IMR-90 (cell line): ENCODE measurements at regions not wholly inside any gene's neighbourhood (a gene's known extent, or its start where the extent isn't known, plus 50 kb on each side); places are given as distances from the start of the nearest gene placed in this dataset.

Experiments used
- ATAC-seq: fragments of 200-7000 bp; cut with Tn5 transposase; 2 replicates; pipeline ENCODE4 v1.9.1; 2020; ENCODE audit warnings: low read depth, mild to moderate bottlenecking, moderate library complexity
- BruUV-seq: library from RNA; stranded (reverse); fragments of 400-500 nt; replicated peaks from 2 replicates; lab custom pipeline; 2021; lab: Mats Ljungman, UMichigan
- CTCF ChIA-PET: fragments of 300-600 bp; formaldehyde crosslinking; extraction: SDS; loops from one replicate; lab custom pipeline; 2021; ENCODE audit warnings: antibody characterized with exemption; lab: Yijun Ruan, JAX
- POLR2A ChIA-PET: fragments of 300-600 bp; sonication (Branson Sonifier 250); formaldehyde crosslinking; loops from one replicate; lab custom pipeline; 2022; ENCODE audit warnings: antibody characterized with exemption; ENCODE audit not compliant: unreplicated experiment; lab: Charles Lee
- DNase-seq: peaks from one replicate; pipeline ENCODE4 v3.0.0; 2013
- H2AFZ ChIP-seq: replicated peaks from 2 replicates; pipeline ENCODE3; 2013; ENCODE audit warnings: low read length, mild to moderate bottlenecking; ENCODE audit not compliant: poor library complexity
- H2AK5ac ChIP-seq: 2 replicates; pipeline ENCODE4 v1.6.1; 2013; ENCODE audit warnings: low read depth, low read length, inconsistent platforms
- H2AK9ac ChIP-seq: replicated peaks from 2 replicates; pipeline ENCODE3; 2013; ENCODE audit warnings: mild to moderate bottlenecking, low read depth, low read length, moderate library complexity; ENCODE audit not compliant: poor library complexity
- H2BK120ac ChIP-seq: 2 replicates; pipeline ENCODE4 v1.6.1; 2013; ENCODE audit warnings: low read depth, low read length, inconsistent platforms
- H2BK15ac ChIP-seq: 3 replicates; pipeline ENCODE4 v1.6.1; 2013; ENCODE audit warnings: low read depth, low read length, inconsistent platforms
- H2BK20ac ChIP-seq: 2 replicates; pipeline ENCODE4 v1.6.1; 2013; ENCODE audit warnings: low read depth, mild to moderate bottlenecking, inconsistent platforms, low read length, moderate library complexity
- H2BK5ac ChIP-seq: 2 replicates; pipeline ENCODE4 v1.6.1; 2013; ENCODE audit warnings: mild to moderate bottlenecking, low read depth, low read length, inconsistent platforms; ENCODE audit not compliant: poor library complexity, severe bottlenecking
- H3K14ac ChIP-seq: replicated peaks from 2 replicates; pipeline ENCODE4 v1.6.1; 2013; ENCODE audit warnings: low read depth, low read length, inconsistent platforms
- H3K18ac ChIP-seq: 2 replicates; pipeline ENCODE4 v1.6.1; 2013; ENCODE audit warnings: low read depth, low read length, control low read depth
- H3K23ac ChIP-seq: 2 replicates; pipeline ENCODE4 v1.6.1; 2013; ENCODE audit warnings: low read depth, low read length, inconsistent platforms
- H3K27ac ChIP-seq: 2 replicates; pipeline ENCODE4 v1.5.1; 2013; ENCODE audit warnings: mild to moderate bottlenecking, control low read depth, low read length; ENCODE audit not compliant: insufficient read depth
- H3K27me3 ChIP-seq: 2 replicates; pipeline ENCODE4 v1.6.1; 2013; ENCODE audit warnings: low read length; ENCODE audit not compliant: control insufficient read depth, insufficient read depth
- H3K36me3 ChIP-seq: 2 replicates; pipeline ENCODE4 v1.6.1; 2013; ENCODE audit warnings: low read length, mixed read lengths; ENCODE audit not compliant: control insufficient read depth, insufficient read depth
- H3K4ac ChIP-seq: 2 replicates; pipeline ENCODE4 v1.6.1; 2013; ENCODE audit warnings: low read depth, low read length, inconsistent platforms
- H3K4me1 ChIP-seq: 2 replicates; pipeline ENCODE4 v1.6.1; 2013; ENCODE audit warnings: low read length, mixed read lengths; ENCODE audit not compliant: control insufficient read depth, insufficient read depth
- H3K4me2 ChIP-seq: 2 replicates; pipeline ENCODE4 v1.6.1; 2013; ENCODE audit warnings: low read depth, mild to moderate bottlenecking, control low read depth, low read length, moderate library complexity
- H3K4me3 ChIP-seq: 2 replicates; pipeline ENCODE4 v1.5.1; 2013; ENCODE audit warnings: low read depth, mild to moderate bottlenecking, control low read depth, low read length, moderate library complexity; ENCODE audit not compliant: insufficient read depth
- H3K56ac ChIP-seq: 2 replicates; pipeline ENCODE4 v1.6.1; 2013; ENCODE audit warnings: low read length, inconsistent platforms; ENCODE audit not compliant: insufficient read depth; ENCODE audit errors: extremely low read depth
- H3K79me1 ChIP-seq, 2 experiments: 2 replicates each; pipeline ENCODE4 v1.6.1; 2013; ENCODE audit warnings: low read length in 2 of 2, inconsistent platforms in 1 of 2, low read depth in 1 of 2
- H3K9ac ChIP-seq: 2 replicates; pipeline ENCODE4 v1.6.1; 2013; ENCODE audit warnings: low read depth, low read length, control low read depth
- H3K9me1 ChIP-seq: 2 replicates; pipeline ENCODE4 v1.6.1; 2013; ENCODE audit warnings: low read length, inconsistent platforms; ENCODE audit not compliant: insufficient read depth
- H3K9me3 ChIP-seq: 2 replicates; pipeline ENCODE4 v1.6.1; 2013; ENCODE audit warnings: low read length; ENCODE audit not compliant: control insufficient read depth, insufficient read depth
- H4K20me1 ChIP-seq: 2 replicates; pipeline ENCODE4 v1.6.1; 2013; ENCODE audit warnings: low read length, inconsistent platforms; ENCODE audit not compliant: insufficient read depth
- H4K5ac ChIP-seq: 2 replicates; pipeline ENCODE4 v1.6.1; 2013; ENCODE audit warnings: mild to moderate bottlenecking, low read depth, low read length, control low read depth
- H4K8ac ChIP-seq, 2 experiments: 2 replicates each; pipeline ENCODE4 v1.6.1; 2013; ENCODE audit warnings: low read depth in 2 of 2, low read length in 2 of 2, control low read depth in 1 of 2, inconsistent platforms in 1 of 2
- H4K91ac ChIP-seq: 2 replicates; pipeline ENCODE4 v1.6.1; 2013; ENCODE audit warnings: low read depth, low read length, inconsistent platforms; ENCODE audit not compliant: insufficient read depth
- BHLHE40 ChIP-seq: fragments of 150-350 bp; IDR thresholded peaks from 2 replicates; pipeline ENCODE4 v1.6.1; 2016; ENCODE audit warnings: mild to moderate bottlenecking, low read depth, low read length
- CEBPB ChIP-seq: IDR thresholded peaks from 2 replicates; pipeline ENCODE4 v1.6.1; 2012; ENCODE audit warnings: low read depth, low read length, improper control_type of control experiment
- CHD1 ChIP-seq: IDR thresholded peaks from 2 replicates; pipeline ENCODE4 v1.6.1; 2012; ENCODE audit warnings: low read depth, low read length, improper control_type of control experiment
- FOS ChIP-seq: fragments of 150-350 bp; IDR thresholded peaks from 2 replicates; pipeline ENCODE4 v1.6.1; 2016; ENCODE audit warnings: low read depth, low read length
- MAFK ChIP-seq: IDR thresholded peaks from 2 replicates; pipeline ENCODE4 v1.6.1; 2012; ENCODE audit warnings: low read depth, low read length, improper control_type of control experiment
- MAZ ChIP-seq: IDR thresholded peaks from 2 replicates; pipeline ENCODE4 v1.6.1; 2012; ENCODE audit warnings: low read depth, mild to moderate bottlenecking, low read length, improper control_type of control experiment, moderate library complexity, borderline replicate concordance
- MXI1 ChIP-seq: IDR thresholded peaks from 2 replicates; pipeline ENCODE4 v1.6.1; 2012; ENCODE audit warnings: low read depth, mild to moderate bottlenecking, low read length, moderate library complexity, borderline replicate concordance
- NFE2L2 ChIP-seq: fragments of 150-350 bp; IDR thresholded peaks from 2 replicates; pipeline ENCODE4 v1.6.1; 2016; ENCODE audit warnings: low read depth, mild to moderate bottlenecking, low read length
- POLR2A ChIP-seq: IDR thresholded peaks from 2 replicates; pipeline ENCODE4 v1.6.1; 2012; ENCODE audit warnings: mild to moderate bottlenecking, low read depth, low read length
- RAD21 ChIP-seq: IDR thresholded peaks from 2 replicates; pipeline ENCODE4 v1.6.1; 2012; ENCODE audit warnings: low read length, improper control_type of control experiment
- RCOR1 ChIP-seq: IDR thresholded peaks from 2 replicates; pipeline ENCODE4 v1.6.1; 2012; ENCODE audit warnings: mild to moderate bottlenecking, low read length, improper control_type of control experiment; ENCODE audit not compliant: insufficient replicate concordance
- RFX5 ChIP-seq: IDR thresholded peaks from 2 replicates; pipeline ENCODE4 v1.8.0; 2012; ENCODE audit warnings: low read depth, mild to moderate bottlenecking, low read length, moderate library complexity
- SMC3 ChIP-seq: fragments of 150-350 bp; IDR thresholded peaks from 2 replicates; pipeline ENCODE4 v1.6.1; 2016; ENCODE audit warnings: low read depth, mild to moderate bottlenecking, antibody characterized with exemption, low read length, moderate library complexity
- USF2 ChIP-seq: fragments of 150-350 bp; IDR thresholded peaks from 2 replicates; pipeline ENCODE4 v1.6.1; 2017; ENCODE audit warnings: mild to moderate bottlenecking, antibody characterized with exemption, low read length, low read depth
- WGBS, 2 experiments: methylation state at CpG; one replicate each; pipeline versions ENCODE4 v1.1.5 to v1.1.7; 2013; ENCODE audit warnings: missing lambda C conversion rate in 2 of 2; ENCODE audit not compliant: insufficient read length in 1 of 2; ENCODE audit errors: extremely low coverage in 2 of 2; 5-methylcytosine and 5-hydroxymethylcytosine counted together
- dilution Hi-C: fragments of 300-500 bp; cut with HindIII; formaldehyde crosslinking; loops from one replicate; pipeline ENCODE4 v1.14.3; 2018; ENCODE audit warnings: low sequenced_read_pairs; ENCODE audit not compliant: unreplicated experiment
- in situ Hi-C: fragments of 300-500 bp; cut with MboI; formaldehyde crosslinking; loops from 3 replicates; pipeline ENCODE4 v1.14.3; 2019; ENCODE audit warnings: low sequenced_read_pairs, inconsistent platforms, mixed read lengths
- intact Hi-C: fragments of 100-400 bp; cut with micrococcal nuclease; formaldehyde crosslinking; loops from 2 replicates; pipeline ENCODE4 v1.10.0; 2022
- TF ChIP-seq, protein P1 (sequence below): fragments of 150-350 bp; IDR thresholded peaks from 2 replicates; pipeline ENCODE4 v1.6.1; 2016; ENCODE audit warnings: low read depth, mild to moderate bottlenecking, low read length, moderate library complexity, borderline replicate concordance
- TF ChIP-seq, protein P2 (sequence below): conservative IDR thresholded peaks from 2 replicates; pipeline ENCODE4 v1.5.1; 2012; ENCODE audit warnings: mild to moderate bottlenecking, low read depth, low read length, improper control_type of control experiment

- Histone ChIP-seq H3K4ac (no peak overlapping the region), H2AK5ac (no peak overlapping the region), H3K36me3 (no peaks in the 10 kb centered on the region), H4K5ac (no peak overlapping the region), H3K4me3 (no peak overlapping the region), H4K8ac (no peak overlapping the region), H2AK9ac (no peak overlapping the region), H3K4me2 (no peak overlapping the region), H2BK20ac (no peak overlapping the region), H4K91ac (no peak overlapping the region), H2BK15ac (no peak overlapping the region), H3K18ac (no peak overlapping the region), H3K56ac (no peak overlapping the region), H3K23ac (no peak overlapping the region), H2AFZ (no peak overlapping the region), H3K27ac (no peak overlapping the region), H3K4me1 (no peaks in the 10 kb centered on the region), H2BK120ac (no peak overlapping the region), H3K9ac (no peak overlapping the region), H3K9me3 (no peaks in the 10 kb centered on the region), H3K79me1 (no peaks in the 10 kb centered on the region), H4K20me1 (no peaks in the 10 kb centered on the region), H3K9me1 (no peaks in the 10 kb centered on the region), H3K27me3 (no peaks in the 10 kb centered on the region), H2BK5ac (no peak overlapping the region), H3K14ac (no peak overlapping the region)
- dilution Hi-C loops, result no loop called here
- ATAC-seq (no peak), DNase-seq (no peak)
- in situ Hi-C loops, result no loop called here
- intact Hi-C loops, result no loop called here
- CTCF ChIA-PET, result interaction anchor here (0.9 kb wide), 1 partner anchor 13 kb away, joined by 4 read pairs; no protein-coding TSS in a partner anchor
- BruUV-seq, result no TSS peak
- TF ChIP-seq MXI1 (no peak), FOS (no peak), NFE2L2 (no peak), CEBPB (no peak), POLR2A (no peak), RFX5 (no peak), RCOR1 (no peak), BHLHE40 (no peak), RAD21 (no peak), SMC3 (no peak), MAZ (no peak), MAFK (no peak), CHD1 (no peak), USF2 (no peak)
- TF ChIP-seq, protein P1, sequence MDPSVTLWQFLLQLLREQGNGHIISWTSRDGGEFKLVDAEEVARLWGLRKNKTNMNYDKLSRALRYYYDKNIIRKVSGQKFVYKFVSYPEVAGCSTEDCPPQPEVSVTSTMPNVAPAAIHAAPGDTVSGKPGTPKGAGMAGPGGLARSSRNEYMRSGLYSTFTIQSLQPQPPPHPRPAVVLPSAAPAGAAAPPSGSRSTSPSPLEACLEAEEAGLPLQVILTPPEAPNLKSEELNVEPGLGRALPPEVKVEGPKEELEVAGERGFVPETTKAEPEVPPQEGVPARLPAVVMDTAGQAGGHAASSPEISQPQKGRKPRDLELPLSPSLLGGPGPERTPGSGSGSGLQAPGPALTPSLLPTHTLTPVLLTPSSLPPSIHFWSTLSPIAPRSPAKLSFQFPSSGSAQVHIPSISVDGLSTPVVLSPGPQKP, result no peak
- TF ChIP-seq, protein P2, sequence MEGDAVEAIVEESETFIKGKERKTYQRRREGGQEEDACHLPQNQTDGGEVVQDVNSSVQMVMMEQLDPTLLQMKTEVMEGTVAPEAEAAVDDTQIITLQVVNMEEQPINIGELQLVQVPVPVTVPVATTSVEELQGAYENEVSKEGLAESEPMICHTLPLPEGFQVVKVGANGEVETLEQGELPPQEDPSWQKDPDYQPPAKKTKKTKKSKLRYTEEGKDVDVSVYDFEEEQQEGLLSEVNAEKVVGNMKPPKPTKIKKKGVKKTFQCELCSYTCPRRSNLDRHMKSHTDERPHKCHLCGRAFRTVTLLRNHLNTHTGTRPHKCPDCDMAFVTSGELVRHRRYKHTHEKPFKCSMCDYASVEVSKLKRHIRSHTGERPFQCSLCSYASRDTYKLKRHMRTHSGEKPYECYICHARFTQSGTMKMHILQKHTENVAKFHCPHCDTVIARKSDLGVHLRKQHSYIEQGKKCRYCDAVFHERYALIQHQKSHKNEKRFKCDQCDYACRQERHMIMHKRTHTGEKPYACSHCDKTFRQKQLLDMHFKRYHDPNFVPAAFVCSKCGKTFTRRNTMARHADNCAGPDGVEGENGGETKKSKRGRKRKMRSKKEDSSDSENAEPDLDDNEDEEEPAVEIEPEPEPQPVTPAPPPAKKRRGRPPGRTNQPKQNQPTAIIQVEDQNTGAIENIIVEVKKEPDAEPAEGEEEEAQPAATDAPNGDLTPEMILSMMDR, result no peak
- no CpG with 5 or more reads among the region's 2 CpGs for WGBS, 2 experiments
- POLR2A ChIA-PET, result no interaction called here
Observed at GRCh38 chr3:99186016-99186415, 284.5 kb upstream of the DCBLD2 start.
